ENCODE measurements at regions not wholly inside any gene's neighbourhood (a gene's known extent, or its start where the extent isn't known, plus 50 kb on each side); places are given as distances from the start of the nearest gene placed in this dataset.

DNA sequence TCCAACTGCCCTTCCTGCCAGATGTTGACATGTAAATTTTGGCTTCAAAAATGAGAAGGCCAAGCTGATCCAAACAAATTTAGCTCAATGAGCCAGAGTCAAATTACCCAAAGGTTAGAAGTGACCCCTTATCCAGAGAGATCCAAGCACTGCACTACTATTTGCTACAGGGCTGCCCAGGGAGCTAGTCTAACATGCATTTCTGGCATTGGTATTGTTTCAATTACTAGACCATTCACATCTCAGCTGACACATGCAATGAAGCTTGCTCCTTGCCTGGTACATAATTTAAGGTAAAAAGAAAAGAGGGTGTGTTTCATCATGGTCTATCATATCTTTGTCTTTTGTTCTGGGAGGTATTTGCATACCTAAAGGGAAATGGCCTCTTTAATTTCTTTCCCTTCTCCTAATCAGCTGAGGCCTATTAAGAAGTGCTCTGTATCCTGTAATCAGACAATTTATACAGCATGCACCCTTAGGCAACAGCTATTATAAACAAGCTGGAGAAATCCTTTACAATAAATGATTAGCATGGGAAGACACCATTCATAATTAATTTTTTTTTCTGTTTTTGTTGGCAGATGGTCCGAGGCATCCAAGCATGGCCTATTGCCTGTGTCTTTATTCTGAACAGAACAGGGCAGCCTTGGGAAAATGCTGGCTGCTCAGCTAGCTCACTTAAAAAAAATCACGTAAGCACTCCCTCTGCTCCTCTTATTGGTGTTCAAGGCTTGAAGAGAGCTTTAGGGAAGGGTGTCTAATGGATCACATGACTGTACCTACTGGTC, 161.5 kb upstream of the SALL1 start:
- H3K9me3 Mint-ChIP-seq, result no peaks in the 10 kb centered on the region
- ATAC-seq (no peak), DNase-seq (no peak)
- H3K36me3 Mint-ChIP-seq (ENCODE audit: low read depth), result no peaks in the 10 kb centered on the region
- H3K27ac Mint-ChIP-seq, result no peak overlapping the region
- no peaks in the 10 kb centered on the region for H3K4me1 Mint-ChIP-seq
- no peak overlapping the region for H3K4me3 Mint-ChIP-seq
- no peaks in the 10 kb centered on the region for H3K27me3 Mint-ChIP-seq

- Mint-ChIP-seq H3K9me3 (peaks cover 7% of the 10 kb centered on the region), H3K4me1 (no peaks in the 10 kb centered on the region), H3K4me3 (no peak overlapping the region), H3K27ac (no peak overlapping the region), H3K27me3 (no peaks in the 10 kb centered on the region), H3K36me3 (ENCODE audit: low read depth) (no peaks in the 10 kb centered on the region)
- DNase-seq (no peak), ATAC-seq (no peak)
Measured at GRCh38 chr16:51310159-51310558, 159.1 kb upstream of the SALL1 start.

DNA sequence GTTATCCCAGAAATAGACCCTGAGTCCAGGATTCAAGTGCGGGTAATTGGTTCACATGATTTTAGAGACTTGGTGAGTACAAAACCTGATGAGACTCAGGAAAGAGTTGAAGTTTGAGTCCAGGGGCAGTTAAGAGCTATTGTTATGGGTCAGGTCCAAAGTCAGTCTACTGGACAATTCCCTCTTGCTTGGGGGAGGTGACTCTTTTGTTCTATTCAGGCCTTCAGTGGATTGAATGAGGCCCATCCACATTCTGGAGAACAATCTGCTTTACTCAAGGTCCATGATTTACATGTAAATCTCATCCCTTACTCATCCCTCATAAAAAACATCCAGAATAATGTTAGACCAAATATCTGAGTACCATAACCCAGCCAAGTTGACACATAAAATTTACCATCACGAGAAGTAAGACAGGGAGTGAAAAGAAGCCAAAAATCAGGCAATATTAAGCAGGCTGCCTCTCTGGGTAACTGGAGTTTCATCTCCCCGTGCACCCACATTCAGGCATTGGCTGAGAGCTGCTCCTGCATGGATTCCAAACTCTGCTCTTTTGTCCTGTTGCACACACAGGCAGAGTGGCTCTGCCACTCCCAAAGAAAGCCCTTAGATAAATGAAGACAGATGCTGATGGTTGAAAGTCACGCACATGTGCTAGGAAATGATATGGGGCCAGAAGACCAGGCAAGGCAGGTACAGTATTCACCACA, 156.0 kb upstream of the SALL1 start:
- Mint-ChIP-seq H3K36me3 (ENCODE audit: low read depth) (no peaks in the 10 kb centered on the region), H3K4me1 (no peaks in the 10 kb centered on the region), H3K4me3 (no peak overlapping the region), H3K9me3 (peaks cover 7% of the 10 kb centered on the region), H3K27me3 (no peaks in the 10 kb centered on the region), H3K27ac (no peak overlapping the region)
- no peak for ATAC-seq
- no peak for DNase-seq

DNA sequence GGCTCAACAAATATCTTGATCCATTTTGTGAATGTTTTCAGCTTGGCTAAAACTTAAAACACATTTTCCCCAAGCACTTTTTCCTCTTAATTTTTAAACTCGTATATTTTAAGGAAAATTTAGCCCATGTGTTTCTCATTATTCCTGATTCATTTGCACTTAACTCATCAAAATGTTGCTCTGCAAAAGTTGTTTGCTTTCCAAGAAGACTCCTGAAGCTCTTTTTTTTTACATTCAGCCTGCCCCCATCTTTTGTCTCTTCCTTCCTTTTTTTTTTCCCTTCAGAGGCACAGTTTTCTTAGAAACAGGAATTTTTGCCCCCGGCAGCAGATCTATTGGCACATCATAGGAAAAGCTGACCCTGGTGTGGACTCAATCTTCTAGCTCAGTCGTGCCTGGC, 155.0 kb upstream of the SALL1 start:
- DNase-seq (no peak), ATAC-seq (no peak)
- Mint-ChIP-seq H3K9me3 (peaks cover 7% of the 10 kb centered on the region), H3K27me3 (no peaks in the 10 kb centered on the region), H3K36me3 (ENCODE audit: low read depth) (no peaks in the 10 kb centered on the region), H3K4me3 (no peak overlapping the region), H3K4me1 (no peaks in the 10 kb centered on the region), H3K27ac (no peak overlapping the region)

DNA sequence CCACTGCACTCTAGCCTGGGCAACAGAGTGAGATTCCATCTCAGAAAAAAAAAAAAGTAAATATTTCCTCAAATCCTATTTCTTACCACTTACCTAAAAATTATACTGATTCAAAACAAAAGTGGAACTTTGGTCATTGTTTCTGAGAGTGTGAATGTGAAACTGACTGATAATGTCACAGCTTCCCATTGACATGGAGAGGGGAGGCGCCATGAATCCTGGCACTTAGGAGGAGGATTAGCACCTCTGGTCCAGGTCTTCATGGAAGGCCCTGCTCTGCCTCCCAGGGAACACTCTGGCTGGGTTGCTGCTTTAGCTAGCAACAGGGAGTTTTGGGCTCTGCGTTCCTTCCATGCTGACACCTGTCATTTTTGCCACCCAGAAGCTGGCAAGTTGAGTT, 154.3 kb upstream of the SALL1 start:
- Mint-ChIP-seq H3K27me3 (no peaks in the 10 kb centered on the region), H3K4me1 (no peaks in the 10 kb centered on the region), H3K4me3 (no peak overlapping the region), H3K9me3 (peaks cover 7% of the 10 kb centered on the region), H3K36me3 (ENCODE audit: low read depth) (no peaks in the 10 kb centered on the region), H3K27ac (no peak overlapping the region)
- DNase-seq (no peak), ATAC-seq (no peak)

DNA sequence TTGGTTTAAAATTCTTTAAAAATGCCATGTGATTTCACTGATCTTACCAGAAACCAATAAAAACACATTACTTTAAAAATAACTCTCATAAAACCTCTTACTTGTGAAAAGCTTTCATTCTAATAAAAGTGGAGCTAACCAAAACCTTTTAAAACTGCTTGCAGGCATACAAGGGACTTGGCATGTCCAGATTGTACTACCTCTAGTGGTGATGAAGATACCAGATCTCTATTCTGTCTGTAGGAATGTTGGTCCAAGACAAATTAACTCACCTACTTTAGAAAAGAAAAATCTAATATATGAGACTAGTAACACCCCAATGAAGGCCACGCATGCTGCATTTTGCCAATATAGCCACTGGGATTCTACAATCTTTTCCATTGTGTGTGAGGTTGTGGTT, 151.0 kb upstream of the SALL1 start:
- Mint-ChIP-seq H3K27me3 (no peaks in the 10 kb centered on the region), H3K27ac (no peak overlapping the region), H3K9me3 (peaks cover 4% of the 10 kb centered on the region), H3K4me3 (no peak overlapping the region), H3K4me1 (no peaks in the 10 kb centered on the region), H3K36me3 (ENCODE audit: low read depth) (no peaks in the 10 kb centered on the region)
- ATAC-seq, result no peak
- DNase-seq, result no peak

GRCh38 chr16:51298800-51299199, 147.7 kb upstream of the SALL1 start:
- no peak for DNase-seq
- Mint-ChIP-seq H3K4me1 (no peaks in the 10 kb centered on the region), H3K27ac (no peak overlapping the region), H3K36me3 (ENCODE audit: low read depth) (no peaks in the 10 kb centered on the region), H3K27me3 (no peaks in the 10 kb centered on the region), H3K9me3 (no peaks in the 10 kb centered on the region), H3K4me3 (no peak overlapping the region)
- ATAC-seq, result no peak

- ATAC-seq, result no peak
- H3K36me3 Mint-ChIP-seq (ENCODE audit: low read depth), result no peaks in the 10 kb centered on the region
- no peak overlapping the region for H3K27ac Mint-ChIP-seq
- H3K4me1 Mint-ChIP-seq, result no peaks in the 10 kb centered on the region
- no peak for DNase-seq
- no peak overlapping the region for H3K4me3 Mint-ChIP-seq
- no peaks in the 10 kb centered on the region for H3K27me3 Mint-ChIP-seq
- H3K9me3 Mint-ChIP-seq, result peaks cover 4% of the 10 kb centered on the region
Measured at GRCh38 chr16:51290442-51291285, 139.6 kb upstream of the SALL1 start.

DNA sequence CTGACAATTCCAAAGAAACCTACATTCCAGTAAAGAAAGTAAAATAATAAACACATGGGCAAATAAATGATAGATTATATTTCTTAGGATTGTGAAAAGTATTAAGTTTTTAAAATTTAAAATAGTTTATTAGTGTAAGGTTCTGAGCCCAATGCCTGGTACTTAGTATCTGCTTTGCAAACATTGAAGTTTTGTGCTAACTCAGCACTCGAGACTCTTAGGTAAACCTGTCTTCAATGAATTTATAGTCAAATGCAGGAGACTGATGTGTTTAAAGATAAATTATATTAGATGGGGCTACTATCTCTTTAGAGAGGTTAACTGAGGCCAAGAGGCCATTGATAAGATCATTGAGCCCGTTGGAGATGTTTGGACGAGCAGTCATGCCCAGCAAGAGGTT, 138.3 kb upstream of the SALL1 start:
- peaks cover 4% of the 10 kb centered on the region for H3K9me3 Mint-ChIP-seq
- no peak for DNase-seq
- ATAC-seq, result no peak
- no peaks in the 10 kb centered on the region for H3K36me3 Mint-ChIP-seq (ENCODE audit: low read depth)
- H3K4me1 Mint-ChIP-seq, result no peaks in the 10 kb centered on the region
- H3K27ac Mint-ChIP-seq, result no peak overlapping the region
- no peak overlapping the region for H3K4me3 Mint-ChIP-seq
- H3K27me3 Mint-ChIP-seq, result no peaks in the 10 kb centered on the region

- no peak overlapping the region for H3K4me3 Mint-ChIP-seq
Measured at GRCh38 chr16:51287121-51287755, 136.2 kb upstream of the SALL1 start.

GRCh38 chr16:51286272-51286671, 135.2 kb upstream of the SALL1 start:
- DNase-seq (no peak), ATAC-seq (no peak)
- Mint-ChIP-seq H3K4me3 (no peak overlapping the region), H3K36me3 (ENCODE audit: low read depth) (no peaks in the 10 kb centered on the region), H3K4me1 (no peaks in the 10 kb centered on the region), H3K27ac (no peak overlapping the region), H3K9me3 (peaks cover 2% of the 10 kb centered on the region), H3K27me3 (no peaks in the 10 kb centered on the region)

More at GRCh38 chr16:51287121-51287755, 136.2 kb upstream of the SALL1 start:
- Mint-ChIP-seq H3K27me3 (no peaks in the 10 kb centered on the region), H3K27ac (no peak overlapping the region), H3K9me3 (peaks cover 4% of the 10 kb centered on the region), H3K36me3 (ENCODE audit: low read depth) (no peaks in the 10 kb centered on the region), H3K4me1 (no peaks in the 10 kb centered on the region)
- DNase-seq, result no peak
- no peak for ATAC-seq

DNA sequence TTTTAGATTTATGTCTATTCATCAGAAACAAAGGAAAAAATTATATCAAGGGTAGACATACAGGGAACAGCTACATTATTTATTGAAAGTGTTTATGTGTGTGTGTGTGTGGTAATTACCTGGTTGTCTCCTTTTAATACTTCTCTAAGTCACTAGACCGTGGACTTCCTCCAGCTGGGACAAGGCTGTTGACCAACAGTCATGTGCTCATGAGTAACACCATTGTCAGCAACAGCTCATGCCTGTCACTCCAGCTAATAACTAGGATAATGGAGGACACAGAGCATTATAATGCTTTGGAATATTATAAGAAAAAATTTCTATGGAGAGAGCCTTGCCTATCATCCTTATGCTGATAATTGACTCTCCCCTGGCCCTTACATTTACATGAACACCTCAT, 125.3 kb upstream of the SALL1 start:
- ATAC-seq (no peak), DNase-seq (no peak)
- Mint-ChIP-seq H3K4me3 (no peak overlapping the region), H3K9me3 (peaks cover 10% of the 10 kb centered on the region), H3K27me3 (no peaks in the 10 kb centered on the region), H3K36me3 (ENCODE audit: low read depth) (no peaks in the 10 kb centered on the region), H3K4me1 (no peaks in the 10 kb centered on the region), H3K27ac (no peak overlapping the region)

GRCh38 chr16:51272420-51272819, 121.3 kb upstream of the SALL1 start:
- no peaks in the 10 kb centered on the region for H3K36me3 Mint-ChIP-seq (ENCODE audit: low read depth)

DNA sequence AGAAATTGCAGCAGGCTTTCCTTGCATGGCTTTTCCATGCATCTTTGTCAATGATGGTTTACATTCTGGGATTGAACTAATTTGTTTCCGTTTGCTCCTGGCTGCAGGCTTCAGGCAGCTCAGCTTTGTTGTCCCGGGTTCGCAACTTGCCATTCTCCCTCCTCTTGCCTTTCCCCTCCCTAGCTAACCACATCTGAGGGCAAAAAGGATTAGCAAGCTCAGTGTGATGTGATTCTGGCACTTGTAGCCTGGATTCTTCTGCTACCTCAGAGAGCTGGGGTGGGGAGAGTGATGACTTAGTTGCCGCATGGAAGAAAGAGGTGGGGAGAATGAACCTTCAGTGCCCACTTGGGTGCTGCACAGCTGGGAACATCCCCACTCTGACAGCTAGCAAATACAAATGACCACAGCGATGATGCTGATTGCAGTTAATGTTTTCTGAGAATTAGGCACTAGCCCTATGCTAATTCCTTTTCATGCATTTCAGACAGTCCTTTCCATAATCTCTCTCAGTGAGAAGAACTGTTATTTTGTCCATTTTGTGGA, 120.2 kb upstream of the SALL1 start:
- no peaks in the 10 kb centered on the region for H3K4me1 Mint-ChIP-seq
- DNase-seq (no peak), ATAC-seq (no peak)
- H3K27me3 Mint-ChIP-seq, result no peaks in the 10 kb centered on the region
- peaks cover 6% of the 10 kb centered on the region for H3K9me3 Mint-ChIP-seq
- H3K27ac Mint-ChIP-seq, result no peak overlapping the region
- H3K36me3 Mint-ChIP-seq (ENCODE audit: low read depth), result no peaks in the 10 kb centered on the region
- no peak overlapping the region for H3K4me3 Mint-ChIP-seq

More at GRCh38 chr16:51272420-51272819, 121.3 kb upstream of the SALL1 start:
- DNase-seq (no peak), ATAC-seq (no peak)
- no peaks in the 10 kb centered on the region for H3K4me1 Mint-ChIP-seq
- no peaks in the 10 kb centered on the region for H3K27me3 Mint-ChIP-seq
- peaks cover 6% of the 10 kb centered on the region for H3K9me3 Mint-ChIP-seq
- no peak overlapping the region for H3K4me3 Mint-ChIP-seq
- H3K27ac Mint-ChIP-seq, result no peak overlapping the region
